ENCODE measurements at regions not wholly inside any gene's neighbourhood (a gene's known extent, or its start where the extent isn't known, plus 50 kb on each side); places are given as distances from the start of the nearest gene placed in this dataset.
"Not testable (repeated sequence)": the region's sequence is repeated elsewhere in the genome, so short reads cannot be mapped to it uniquely, and the experiment has no call there.

GRCh38 chr2:210861038-210861665, 304.8 kb downstream of the CPS1 start:
- no peak for DNase-seq

GRCh38 chr2:210862283-210863065, 306.1 kb downstream of the CPS1 start:
- DNase-seq = no peak

DNA sequence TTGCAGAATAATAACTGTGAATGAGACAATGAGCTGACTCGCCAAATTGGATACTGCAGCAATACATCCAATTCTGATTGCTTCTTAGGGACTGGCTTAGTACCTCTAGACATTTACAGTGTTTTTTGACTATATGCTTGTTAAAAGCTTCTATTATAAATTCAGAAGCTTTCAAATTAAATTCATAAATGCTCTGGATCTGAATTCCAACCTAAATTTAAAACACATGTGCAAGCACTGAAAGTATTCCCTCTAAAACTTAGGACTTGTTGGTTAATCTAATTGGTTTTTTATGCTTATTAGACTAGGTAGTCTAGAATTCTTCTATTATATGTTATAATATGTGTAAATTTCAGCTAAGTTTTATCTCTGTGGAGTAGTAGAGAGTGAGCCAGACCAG, 306.9 kb downstream of the CPS1 start:
- no peak for DNase-seq

DNA sequence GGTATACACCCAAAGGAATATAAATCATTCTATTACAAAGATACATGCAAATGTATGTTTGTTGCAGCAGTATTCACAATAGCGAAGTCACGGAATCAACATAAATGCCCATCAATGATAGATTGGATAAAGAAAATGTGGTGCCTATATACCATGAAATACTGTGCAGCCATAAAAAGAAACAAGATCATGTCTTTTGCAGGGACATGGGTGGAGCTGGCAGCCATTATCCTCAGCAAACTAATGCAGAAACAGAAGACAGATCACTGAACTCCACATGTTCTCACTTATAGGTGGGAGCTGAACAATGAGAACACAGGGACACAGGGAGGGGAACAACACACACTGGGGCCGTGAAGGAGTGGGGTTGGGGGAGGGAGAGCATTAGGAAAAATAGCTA, 315.2 kb downstream of the CPS1 start:
- DNase-seq = not testable (repeated sequence)

- no peak for DNase-seq
These were observed 317.2 kb downstream of the CPS1 start for GRCh38 chr2:210873631-210874030.

DNA sequence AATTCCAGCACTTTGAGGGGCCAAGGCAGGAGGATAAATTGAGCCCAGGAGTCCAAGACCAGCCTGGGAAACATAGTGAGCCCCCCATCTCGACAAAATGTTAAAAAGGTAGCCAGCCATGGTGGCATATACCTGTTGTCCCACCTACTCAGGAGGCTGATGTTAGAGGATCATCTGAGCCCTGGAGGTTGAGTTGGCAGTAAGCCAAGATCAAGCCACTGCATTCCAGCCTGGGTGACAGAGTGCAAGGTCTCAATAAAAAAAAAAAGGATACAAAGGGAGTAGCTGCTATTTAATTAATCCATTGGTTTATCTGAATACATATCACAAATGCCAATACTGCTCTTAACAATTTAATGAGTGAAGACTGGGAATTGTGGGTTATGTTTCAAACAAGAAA, 327.8 kb downstream of the CPS1 start:
- no peak for DNase-seq

DNA sequence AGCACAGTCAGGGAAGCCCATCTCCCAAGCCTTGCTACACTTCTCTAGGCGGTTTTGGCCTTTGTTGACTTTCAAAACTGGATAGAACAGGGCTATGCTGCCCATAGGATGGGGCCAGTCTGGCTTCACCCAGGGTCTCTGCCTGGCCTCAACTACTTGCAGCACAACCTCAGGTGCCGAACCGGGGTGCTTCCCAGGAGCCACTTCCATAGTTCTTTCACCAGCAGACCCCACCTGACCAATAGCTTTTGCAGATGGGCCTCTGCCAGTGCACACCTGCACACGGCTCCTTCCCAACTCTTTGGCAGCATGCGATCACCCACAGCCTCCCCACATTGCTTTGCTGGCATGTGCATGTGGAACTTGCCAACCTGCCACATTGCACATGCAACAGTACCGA, 331.6 kb downstream of the CPS1 start:
- no peak for DNase-seq

DNA sequence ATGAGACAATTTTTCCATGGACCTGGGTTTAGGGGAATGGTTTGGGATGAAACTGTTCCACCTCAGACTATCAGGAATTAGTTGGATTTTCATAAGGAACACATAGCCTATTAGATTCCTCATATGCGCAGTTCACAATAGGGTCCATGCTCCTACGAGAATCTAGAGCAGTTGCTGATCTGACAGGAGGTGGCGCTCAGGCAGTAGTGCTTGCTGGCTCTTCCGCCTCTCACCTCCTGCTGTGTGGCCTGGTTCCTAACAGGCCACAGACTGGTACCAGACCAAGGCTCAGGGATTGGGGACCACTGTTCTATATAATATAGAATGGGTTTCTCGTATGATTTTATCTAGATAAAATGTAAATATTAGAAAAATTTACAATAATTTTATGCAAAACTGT, 338.7 kb downstream of the CPS1 start:
- no peak for DNase-seq

- DNase-seq = no peak
These were observed 342.7 kb downstream of the CPS1 start for GRCh38 chr2:210899131-210899530.

DNA sequence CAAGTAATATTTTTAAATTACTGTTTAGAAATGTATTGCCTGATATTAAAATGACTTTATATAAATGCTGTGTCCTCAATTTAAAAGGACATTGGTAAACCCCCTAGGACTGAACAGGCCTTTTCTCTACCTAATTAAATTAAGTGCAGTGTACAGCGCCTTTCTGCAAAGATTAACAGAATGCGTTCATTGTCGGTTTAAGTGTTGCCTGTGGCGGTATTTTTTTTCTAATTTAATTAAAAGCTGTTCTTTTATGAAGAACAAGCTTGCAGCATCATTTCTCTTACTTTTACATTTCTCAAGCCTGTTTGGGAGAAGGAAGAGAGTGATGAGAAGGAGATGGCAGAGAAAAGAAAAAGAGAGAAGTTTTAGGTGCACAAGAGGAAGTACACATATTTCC, 344.9 kb downstream of the CPS1 start:
- no peak for DNase-seq

DNA sequence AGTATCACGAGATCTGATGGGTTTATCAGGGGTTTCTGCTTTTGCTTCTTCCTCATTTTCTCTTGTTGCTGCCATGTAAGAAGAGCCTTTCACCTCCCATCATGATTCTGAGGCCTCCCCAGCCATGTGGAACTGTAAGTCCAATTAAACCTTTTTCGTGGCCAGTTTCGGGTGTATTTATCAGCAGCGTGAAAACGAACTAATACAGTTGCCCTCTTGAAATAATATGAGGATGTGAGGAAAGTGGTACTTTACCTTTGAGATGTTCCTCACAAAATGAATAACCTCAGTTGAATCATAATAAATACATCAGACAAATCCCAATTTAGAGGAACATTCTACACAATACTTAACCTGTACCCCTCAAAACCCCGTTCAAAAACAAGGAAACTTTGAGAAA, 356.4 kb downstream of the CPS1 start:
- no peak for DNase-seq

- DNase-seq = no peak
These were observed 357.1 kb downstream of the CPS1 start for GRCh38 chr2:210913461-210913860.

- DNase-seq = no peak
These were observed 359.5 kb downstream of the CPS1 start for GRCh38 chr2:210915912-210916311.

DNA sequence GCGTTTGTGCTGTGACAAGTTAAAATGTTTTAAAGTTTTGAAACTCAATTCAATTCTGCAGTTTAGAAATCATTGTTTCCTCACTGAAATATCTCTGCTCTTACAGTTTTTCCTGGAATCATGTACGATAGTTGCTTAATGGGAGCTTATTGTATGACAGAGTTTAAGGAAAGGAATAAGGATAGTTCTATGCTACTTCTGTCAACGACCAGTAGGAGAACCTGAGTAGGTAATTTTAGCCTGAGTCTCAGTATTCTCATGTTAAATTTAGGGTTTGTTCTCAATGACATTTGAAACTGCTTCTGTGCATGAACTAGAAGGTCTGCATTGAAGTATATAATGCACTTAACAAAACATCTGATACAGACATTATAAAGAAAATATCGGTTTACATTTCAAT, 361.1 kb downstream of the CPS1 start:
- no peak for DNase-seq

DNA sequence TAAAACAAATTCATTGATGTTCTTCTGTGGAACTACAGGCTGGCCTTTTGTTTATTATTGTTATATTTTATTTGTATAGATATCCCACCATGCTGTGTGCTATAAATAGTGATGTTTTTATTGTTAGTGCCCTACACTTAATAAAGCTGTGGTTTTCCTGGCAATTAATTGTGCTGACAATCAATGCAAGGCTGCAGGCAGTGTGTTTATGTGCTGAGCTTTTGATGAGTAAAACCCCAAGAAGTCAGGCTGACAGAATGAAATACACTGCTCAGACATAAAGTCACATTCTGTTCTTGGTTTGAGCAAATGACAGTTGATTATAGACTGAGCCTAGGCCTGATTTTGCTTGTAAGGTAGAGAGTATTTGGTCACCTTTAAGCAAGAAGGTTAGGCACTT, 362.7 kb downstream of the CPS1 start:
- DNase-seq = no peak

DNA sequence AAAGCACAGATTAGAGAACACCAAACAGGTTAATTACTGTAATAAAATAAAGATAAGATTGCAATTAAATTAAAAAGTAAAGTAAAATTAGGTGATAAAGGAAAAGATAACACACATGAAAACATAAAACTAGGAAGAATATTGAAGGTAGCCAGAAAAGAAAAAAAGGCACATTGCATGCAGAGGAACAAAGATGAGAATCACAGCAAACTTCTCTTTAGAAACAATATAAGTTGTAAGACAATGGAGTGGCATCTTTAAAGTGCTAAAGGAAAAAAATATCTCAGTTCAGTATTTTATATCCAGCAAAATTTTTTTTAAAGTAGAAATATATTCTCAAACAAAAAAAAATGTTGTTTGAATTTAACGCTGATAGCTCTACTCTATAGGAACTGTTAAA, 366.0 kb downstream of the CPS1 start:
- no peak for DNase-seq

GRCh38 chr2:210928714-210929113, 372.3 kb downstream of the CPS1 start:
- DNase-seq = no peak

DNA sequence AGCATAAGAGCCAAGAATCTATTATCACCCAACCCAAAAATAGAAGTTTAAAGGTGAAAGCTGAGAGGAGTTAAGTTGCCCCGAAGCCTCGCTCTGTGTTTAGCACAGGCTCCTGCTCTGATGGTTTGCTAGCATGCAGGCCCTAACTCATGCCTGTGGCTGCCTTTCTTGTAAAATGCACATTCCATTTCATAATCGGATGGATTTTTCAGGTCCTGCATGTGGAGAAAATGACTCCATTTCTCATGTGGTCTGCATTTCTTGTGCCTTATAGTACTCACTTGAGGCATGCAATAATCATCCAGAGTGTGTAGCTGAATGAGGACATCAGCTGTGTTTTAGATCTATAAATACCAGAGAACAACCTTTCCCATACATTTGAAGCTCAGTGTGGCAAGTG, 381.8 kb downstream of the CPS1 start:
- no peak for DNase-seq

GRCh38 chr2:210946395-210946794, 390.0 kb downstream of the CPS1 start:
- DNase-seq = no peak

DNA sequence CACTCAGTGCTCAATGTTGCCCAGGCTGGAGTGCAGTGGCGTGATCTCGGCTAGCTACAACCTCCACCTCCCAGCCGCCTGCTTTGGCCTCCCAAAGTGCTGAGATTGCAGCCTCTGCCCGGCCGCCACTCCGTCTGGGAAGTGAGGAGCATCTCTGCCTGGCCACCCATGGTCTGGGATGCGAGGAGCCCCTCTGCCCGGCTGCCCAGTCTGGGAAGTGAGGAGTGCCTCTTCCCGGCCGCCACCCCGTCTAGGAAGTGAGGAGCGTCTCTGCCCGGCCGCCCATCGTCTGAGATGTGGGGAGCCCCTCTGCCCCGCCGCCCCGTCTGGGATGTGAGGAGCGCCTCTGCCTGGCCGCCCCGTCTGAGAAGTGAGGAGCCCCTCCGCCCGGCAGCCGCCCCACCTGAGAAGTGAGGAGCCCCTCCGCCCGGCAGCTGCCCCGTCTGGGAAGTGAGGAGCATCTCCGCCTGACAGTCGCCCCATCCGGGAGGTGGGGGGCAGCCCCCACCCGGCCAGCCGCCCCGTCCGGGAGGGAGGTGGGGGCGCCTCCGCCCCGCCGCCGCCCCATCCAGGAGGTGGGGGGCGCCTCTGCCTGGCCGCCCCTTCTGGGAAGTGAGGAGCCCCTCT, 394.1 kb downstream of the CPS1 start:
- DNase-seq = not testable (repeated sequence)

GRCh38 chr2:210954386-210954907, 398.0 kb downstream of the CPS1 start:
- no peak for DNase-seq

DNA sequence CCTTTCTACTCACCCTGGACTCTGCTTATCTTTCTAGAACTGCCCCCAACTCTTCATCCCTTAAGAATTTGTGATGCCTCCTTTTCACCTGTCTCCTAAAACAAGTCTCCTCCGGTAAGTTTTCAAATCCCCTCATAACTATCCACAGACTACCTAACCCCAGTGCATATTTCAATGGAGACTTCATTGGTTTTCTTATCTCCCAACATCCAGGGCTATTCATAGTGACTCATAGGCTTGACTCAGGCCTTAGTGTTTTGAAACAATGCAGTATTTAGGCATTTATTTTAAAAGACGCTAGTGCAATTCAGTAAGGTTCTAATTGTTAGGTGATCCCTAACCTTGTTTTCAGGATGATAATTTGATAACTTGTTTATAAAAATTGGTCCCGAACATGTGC, 399.2 kb downstream of the CPS1 start:
- DNase-seq = no peak

DNA sequence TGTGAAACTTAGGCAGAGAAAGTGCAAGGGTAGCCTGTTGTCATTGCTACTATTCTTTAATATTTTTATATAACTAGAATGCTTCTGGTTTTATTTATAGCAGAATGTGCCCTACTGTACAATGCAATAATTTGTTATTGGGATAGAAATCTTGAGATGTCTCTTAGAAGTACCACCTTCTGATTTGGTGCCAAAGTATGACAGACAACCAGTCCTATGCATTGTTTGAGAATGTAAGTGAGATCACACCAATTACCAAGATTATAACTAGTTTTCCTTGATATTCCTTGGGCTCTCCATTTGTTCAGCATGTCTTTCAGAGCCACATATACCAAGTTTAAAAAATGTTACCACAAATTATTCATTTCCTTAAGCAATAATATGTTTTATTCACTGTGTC, 399.7 kb downstream of the CPS1 start:
- no peak for DNase-seq

Data from left kidney (tissue), 1 donor.